ENCODE measurements at regions not wholly inside any gene's neighbourhood (a gene's known extent, or its start where the extent isn't known, plus 50 kb on each side); places are given as distances from the start of the nearest gene placed in this dataset.
"Not testable (repeated sequence)": the region's sequence is repeated elsewhere in the genome, so short reads cannot be mapped to it uniquely, and the experiment has no call there.

- TF ChIP-seq CTCF (IDR thresholded peaks at IDR 0.05 in 4 of 5, conservative IDR thresholded peaks at IDR 0.05 in 1 of 5) (no peak), POLR2A (IDR thresholded peaks at IDR 0.05) (no peak)
- in situ Hi-C loops (cut with MboI; ENCODE audit: low sequenced_read_pairs in 4 of 4) (no loop called here), intact Hi-C loops (cut with DNase I; ENCODE audit: low total_unique reads) (no loop called here)
- Histone ChIP-seq H3K4me3 (no peak overlapping the region), H3K4me1 (no peaks in the 10 kb centered on the region), H3K27ac (no peak overlapping the region), H3K36me3 (no peaks in the 10 kb centered on the region), H3K27me3 (no peaks in the 10 kb centered on the region), H3K9me3 (no peaks in the 10 kb centered on the region)
- DNase-seq: no peak
- ATAC-seq: no peak
Measured at GRCh38 chr20:30593572-30593971, 663.9 kb upstream of the DEFB115 start.

GRCh38 chr20:30594112-30594511 lies 663.4 kb upstream of the DEFB115 start:
- TF ChIP-seq CTCF (IDR thresholded peaks at IDR 0.05 in 4 of 5, conservative IDR thresholded peaks at IDR 0.05 in 1 of 5) (no peak), POLR2A (IDR thresholded peaks at IDR 0.05) (no peak)
- Histone ChIP-seq H3K27me3 (no peaks in the 10 kb centered on the region), H3K4me1 (no peaks in the 10 kb centered on the region), H3K4me3 (no peak overlapping the region), H3K36me3 (no peaks in the 10 kb centered on the region), H3K27ac (no peak overlapping the region), H3K9me3 (no peaks in the 10 kb centered on the region)
- intact Hi-C loops (cut with DNase I; ENCODE audit: low total_unique reads) (no loop called here), in situ Hi-C loops (cut with MboI; ENCODE audit: low sequenced_read_pairs in 4 of 4) (no loop called here)
- no peak for DNase-seq
- no peak for ATAC-seq

- Histone ChIP-seq H3K36me3 (no peaks in the 10 kb centered on the region), H3K27me3 (no peaks in the 10 kb centered on the region), H3K9me3 (no peaks in the 10 kb centered on the region), H3K4me1 (no peaks in the 10 kb centered on the region), H3K4me3 (no peak overlapping the region), H3K27ac (no peak overlapping the region)
- intact Hi-C loops (cut with DNase I; ENCODE audit: low total_unique reads): no loop called here
- DNase-seq (no peak), ATAC-seq (no peak)
- no peak for TF ChIP-seq CTCF (IDR thresholded peaks at IDR 0.05 in 4 of 5, conservative IDR thresholded peaks at IDR 0.05 in 1 of 5)
- no peak for TF ChIP-seq POLR2A (IDR thresholded peaks at IDR 0.05)
- in situ Hi-C loops (cut with MboI; ENCODE audit: low sequenced_read_pairs in 4 of 4): no loop called here
Measured at GRCh38 chr20:30595698-30596097, 661.8 kb upstream of the DEFB115 start.

GRCh38 chr20:30597429-30597828 lies 660.0 kb upstream of the DEFB115 start:
- intact Hi-C loops (cut with DNase I; ENCODE audit: low total_unique reads); in situ Hi-C loops (cut with MboI; ENCODE audit: low sequenced_read_pairs in 4 of 4); DNase-seq; H3K27me3 ChIP-seq; H3K36me3 ChIP-seq; H3K27ac ChIP-seq; H3K4me1 ChIP-seq; H3K4me3 ChIP-seq; ATAC-seq; H3K9me3 ChIP-seq: not testable (repeated sequence)

GRCh38 chr20:30598460-30599230 lies 658.8 kb upstream of the DEFB115 start:
- no peaks in the 10 kb centered on the region for H3K36me3 ChIP-seq
- H3K27ac ChIP-seq: no peak overlapping the region
- H3K9me3 ChIP-seq: no peaks in the 10 kb centered on the region
- TF ChIP-seq CTCF (IDR thresholded peaks at IDR 0.05 in 4 of 5, conservative IDR thresholded peaks at IDR 0.05 in 1 of 5): no peak
- TF ChIP-seq POLR2A (IDR thresholded peaks at IDR 0.05): no peak
- no peak overlapping the region for H3K4me3 ChIP-seq
- ATAC-seq (no peak), DNase-seq (no peak)
- no peaks in the 10 kb centered on the region for H3K27me3 ChIP-seq
- in situ Hi-C loops (cut with MboI; ENCODE audit: low sequenced_read_pairs in 4 of 4): no loop called here
- intact Hi-C loops (cut with DNase I; ENCODE audit: low total_unique reads): no loop called here
- H3K4me1 ChIP-seq: no peaks in the 10 kb centered on the region

Measured in gastrocnemius medialis (tissue), 4 donors.